H1 (cell line): ENCODE measurements at regions not wholly inside any gene's neighbourhood (a gene's known extent, or its start where the extent isn't known, plus 50 kb on each side); places are given as distances from the start of the nearest gene placed in this dataset.

Experiments used
- CTCF ChIA-PET: fragments of 300-600 bp; sonication (Branson Sonifier 250); formaldehyde crosslinking; loops from one replicate; lab custom pipeline; 2021; ENCODE audit not compliant: partially characterized antibody; lab: Charles Lee
- POLR2A ChIA-PET: fragments of 300-600 bp; sonication (Branson Sonifier 250); formaldehyde crosslinking; loops from one replicate; lab custom pipeline; 2021; ENCODE audit warnings: inconsistent platforms; ENCODE audit not compliant: partially characterized antibody; lab: Charles Lee
- DNase-seq, 2 experiments: peaks; one replicate each; pipeline versions ENCODE4 v3.0.0 to v3.0.0-alpha.2; 2010 to 2022; ENCODE audit warnings: low spot score in 2 of 2, low read depth in 1 of 2, mixed read lengths in 1 of 2
- FAIRE-seq: peaks from 2 replicates; lab custom pipeline; 2011; peaks lifted over from hg19 to GRCh38; lab: Jason Lieb, UNC
- H2AFZ ChIP-seq: 2 replicates; pipeline ENCODE4 v1.8.1; 2012; ENCODE audit warnings: low read length, inconsistent platforms
- H2AK5ac ChIP-seq: 2 replicates; pipeline ENCODE4 v1.6.1; 2013; ENCODE audit warnings: low read depth, low read length
- H2BK120ac ChIP-seq: replicated peaks from 2 replicates; pipeline ENCODE3; 2013; ENCODE audit warnings: low read depth, low read length, inconsistent platforms
- H2BK12ac ChIP-seq: 2 replicates; pipeline ENCODE4 v1.6.1; 2013; ENCODE audit warnings: low read depth, low read length
- H2BK15ac ChIP-seq: 2 replicates; pipeline ENCODE4 v1.6.1; 2013; ENCODE audit warnings: low read length
- H2BK20ac ChIP-seq: 2 replicates; pipeline ENCODE4 v1.6.1; 2013; ENCODE audit warnings: low read length
- H2BK5ac ChIP-seq: 2 replicates; pipeline ENCODE4 v1.6.1; 2013; ENCODE audit warnings: low read depth, low read length
- H3K14ac ChIP-seq: 2 replicates; pipeline ENCODE4 v1.6.1; 2013; ENCODE audit warnings: inconsistent platforms; ENCODE audit not compliant: insufficient read length
- H3K18ac ChIP-seq: 2 replicates; pipeline ENCODE4 v1.6.1; 2013; ENCODE audit warnings: low read length; ENCODE audit errors: extremely low read depth
- H3K23ac ChIP-seq: 2 replicates; pipeline ENCODE4 v1.6.1; 2013; ENCODE audit warnings: inconsistent platforms; ENCODE audit not compliant: insufficient read length
- H3K23me2 ChIP-seq: 2 replicates; pipeline ENCODE4 v1.6.1; 2013; ENCODE audit warnings: low read depth, low read length
- H3K27ac ChIP-seq: 2 replicates; pipeline ENCODE4 v1.6.1; 2011; ENCODE audit warnings: low read depth, low read length, inconsistent platforms
- H3K27me3 ChIP-seq, 4 experiments: replicated peaks in 1 of 4; 1 replicate in 1 of 4; 2 replicates in 3 of 4; pipeline versions ENCODE4 v1.6.1 to v1.8.1; 2011 to 2013; ENCODE audit warnings: low read length in 3 of 4, mild to moderate bottlenecking in 3 of 4, inconsistent platforms in 2 of 4, mixed read lengths in 2 of 4, moderate library complexity in 1 of 4; ENCODE audit not compliant: control insufficient read depth in 3 of 4, insufficient read depth in 3 of 4; ENCODE audit errors: extremely low read depth in 1 of 4
- H3K36me3 ChIP-seq, 4 experiments: 2 replicates each; pipeline versions ENCODE4 v1.6.1 to v1.8.1; 2011 to 2013; ENCODE audit warnings: mild to moderate bottlenecking in 4 of 4, low read length in 3 of 4, moderate library complexity in 2 of 4, control low read depth in 1 of 4, inconsistent platforms in 1 of 4; ENCODE audit not compliant: insufficient read depth in 4 of 4, control insufficient read depth in 2 of 4
- H3K4ac ChIP-seq: replicated peaks from 2 replicates; pipeline ENCODE3; 2013; ENCODE audit warnings: low read length, low read depth, mixed read lengths, inconsistent platforms; ENCODE audit not compliant: insufficient read length
- H3K4me1 ChIP-seq, 4 experiments: replicated peaks in 1 of 4; 1 replicate in 1 of 4; 2 replicates in 3 of 4; pipeline versions ENCODE4 v1.6.1 to v1.8.1; 2011 to 2013; ENCODE audit warnings: low read length in 3 of 4, inconsistent platforms in 2 of 4, mixed read lengths in 1 of 4; ENCODE audit not compliant: insufficient read depth in 4 of 4, control insufficient read depth in 3 of 4
- H3K4me2 ChIP-seq, 2 experiments: 2 replicates each; pipeline versions ENCODE4 v1.6.1 to v1.8.1; 2011 to 2013; ENCODE audit warnings: low read depth in 2 of 2, low read length in 2 of 2, control low read depth in 1 of 2, inconsistent platforms in 1 of 2, mild to moderate bottlenecking in 1 of 2; ENCODE audit not compliant: insufficient read depth in 1 of 2
- H3K4me3 ChIP-seq, 4 experiments: fragments of 200-600, 300-600 bp in 1 of 4; sonication (generic), shearing (Covaris generic), sonication (Bioruptor Twin) in 1 of 4; 2 replicates each; pipeline versions ENCODE4 v1.5.1 to v1.8.1; 2011 to 2016; ENCODE audit warnings: low read length in 4 of 4, low read depth in 3 of 4, control low read depth in 2 of 4, inconsistent platforms in 2 of 4, mild to moderate bottlenecking in 2 of 4, mixed read lengths in 1 of 4, moderate library complexity in 1 of 4; ENCODE audit not compliant: insufficient read depth in 2 of 4; ENCODE audit errors: extremely low read depth in 1 of 4
- H3K56ac ChIP-seq: replicated peaks from 2 replicates; pipeline ENCODE3; 2013; ENCODE audit warnings: low read depth, mild to moderate bottlenecking, mixed read lengths, low read length, inconsistent platforms; ENCODE audit not compliant: insufficient read length
- H3K79me1 ChIP-seq: 2 replicates; pipeline ENCODE4 v1.6.1; 2013; ENCODE audit warnings: low read depth, low read length, control low read depth
- H3K79me2 ChIP-seq, 2 experiments: 2 replicates each; pipeline versions ENCODE4 v1.6.1 to v1.8.1; 2012 to 2013; ENCODE audit warnings: low read length in 2 of 2, mild to moderate bottlenecking in 2 of 2, inconsistent platforms in 1 of 2; ENCODE audit not compliant: insufficient read depth in 2 of 2, control insufficient read depth in 1 of 2
- H3K9ac ChIP-seq, 4 experiments: replicated peaks in 1 of 4; 1 replicate in 1 of 4; 2 replicates in 3 of 4; pipeline versions ENCODE4 v1.6.1 to v1.8.1; 2011 to 2013; ENCODE audit warnings: low read depth in 3 of 4, low read length in 3 of 4, control low read depth in 2 of 4, mild to moderate bottlenecking in 2 of 4, moderate library complexity in 2 of 4, inconsistent platforms in 1 of 4; ENCODE audit errors: extremely low read depth in 1 of 4
- H3K9me3 ChIP-seq, 2 experiments: 2 replicates each; pipeline versions ENCODE4 v1.6.1 to v1.8.1; 2012 to 2013; ENCODE audit warnings: mild to moderate bottlenecking in 2 of 2, moderate library complexity in 2 of 2, control low read depth in 1 of 2, inconsistent platforms in 1 of 2, low read depth in 1 of 2, low read length in 1 of 2, mixed read lengths in 1 of 2; ENCODE audit not compliant: insufficient read depth in 2 of 2
- H4K20me1 ChIP-seq, 2 experiments: replicated peaks in 1 of 2; 2 replicates each; pipeline versions ENCODE3 to v1.8.1; 2011 to 2013; ENCODE audit warnings: inconsistent platforms in 2 of 2, low read length in 2 of 2, mild to moderate bottlenecking in 1 of 2; ENCODE audit not compliant: insufficient read depth in 2 of 2, control insufficient read depth in 1 of 2
- H4K5ac ChIP-seq: 2 replicates; pipeline ENCODE4 v1.6.1; 2013; ENCODE audit warnings: low read length, low read depth, mixed read lengths, inconsistent platforms; ENCODE audit not compliant: insufficient read length
- H4K8ac ChIP-seq: 2 replicates; pipeline ENCODE4 v1.8.0; 2013; ENCODE audit warnings: mild to moderate bottlenecking, moderate library complexity, low read length, inconsistent platforms; ENCODE audit not compliant: insufficient read depth; ENCODE audit errors: extremely low read depth
- H4K91ac ChIP-seq: replicated peaks from 2 replicates; pipeline ENCODE3; 2013; ENCODE audit warnings: low read length, mixed read lengths, inconsistent platforms; ENCODE audit not compliant: insufficient read length
- CHD1 ChIP-seq: IDR thresholded peaks from 2 replicates; pipeline ENCODE4 v1.6.1; 2012; ENCODE audit warnings: low read depth, low read length, improper control_type of control experiment
- EGR1 ChIP-seq: IDR thresholded peaks from 2 replicates; pipeline ENCODE4 v1.6.1; 2011; ENCODE audit warnings: low read depth, low read length, borderline replicate concordance
- WGBS, 2 experiments: shearing (Covaris generic) in 1 of 2; methylation state at CpG; one replicate each; pipeline versions ENCODE4 v1.1.6 to v1.1.7; 2013 to 2015; ENCODE audit warnings: low lambda C conversion rate in 2 of 2, mixed read lengths in 2 of 2, inconsistent platforms in 1 of 2, low coverage in 1 of 2, missing lambda C conversion rate in 1 of 2; ENCODE audit not compliant: insufficient replicate concordance in 2 of 2, insufficient coverage in 1 of 2, insufficient read length in 1 of 2; ENCODE audit errors: extremely low coverage in 1 of 2, missing lambda C conversion rate in 1 of 2; 5-methylcytosine and 5-hydroxymethylcytosine counted together

DNA sequence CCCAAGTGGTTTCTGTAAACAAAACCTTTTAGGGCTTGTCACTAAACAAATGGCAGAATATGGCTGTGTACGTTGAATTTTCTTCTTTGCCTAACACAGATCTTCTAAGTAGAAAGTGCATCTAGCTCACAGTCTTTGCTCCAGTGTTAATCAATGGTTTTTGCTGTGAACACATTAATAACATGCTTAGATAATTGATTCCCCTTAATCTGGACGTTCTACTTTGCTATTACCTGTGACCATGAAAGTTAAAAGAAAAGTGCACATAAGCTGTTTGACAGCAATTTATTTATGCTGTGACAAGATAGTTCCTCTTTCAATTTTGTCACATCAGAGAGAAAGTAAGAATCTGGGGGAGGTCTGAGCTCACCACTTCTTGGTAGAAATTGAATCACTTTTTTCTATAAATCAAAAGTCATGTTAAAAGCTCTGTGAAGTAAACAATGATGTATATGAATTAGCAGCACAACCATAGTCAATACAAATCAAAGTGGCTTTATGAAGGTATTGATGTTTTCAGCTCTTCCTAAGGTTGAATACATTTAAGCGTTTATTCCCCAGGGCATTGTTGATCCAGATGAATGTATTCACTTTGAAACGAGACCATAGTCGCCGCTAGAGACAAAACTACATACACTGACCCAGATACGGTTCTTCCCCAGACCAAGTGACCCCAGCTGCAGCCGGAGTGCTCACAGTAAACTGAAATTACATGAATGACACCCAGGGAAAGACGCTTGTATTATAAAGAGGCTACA is 174.6 kb upstream of the ZNF608 start:
- Histone ChIP-seq H2AK5ac (no peak overlapping the region), H4K91ac (no peak overlapping the region), H2BK120ac (no peak overlapping the region), H3K56ac (no peak overlapping the region), H2BK5ac (no peak overlapping the region), H3K27me3 (no peaks in the 10 kb centered on the region), H2BK15ac (no peak overlapping the region), H3K23me2 (no peaks in the 10 kb centered on the region), H4K20me1 (no peaks in the 10 kb centered on the region), H2BK20ac (no peak overlapping the region), H4K5ac (no peak overlapping the region), H2AFZ (no peak overlapping the region), H3K4me2 (no peak overlapping the region), H3K36me3 (no peaks in the 10 kb centered on the region), H3K23ac (no peak overlapping the region), H3K4ac (no peak overlapping the region), H2BK12ac (no peak overlapping the region), H3K4me3 (no peak overlapping the region), H3K9ac (no peak overlapping the region), H4K8ac (no peak overlapping the region), H3K4me1 (peaks cover 2 to 19% (median 16%) of the 10 kb centered on the region in 4 experiments; a peak in 5 of 7 replicates), H3K27ac (no peak overlapping the region), H3K79me1 (no peaks in the 10 kb centered on the region), H3K18ac (no peak overlapping the region; the same call in 1 of the 2 replicates), H3K9me3 (no peaks in the 10 kb centered on the region), H3K79me2 (no peaks in the 10 kb centered on the region), H3K14ac (no peak overlapping the region)
- 80% methylated on average over 9 of the region's 9 CpGs; no CpG with 5 or more reads in 1 of the 2 experiments for WGBS, 2 experiments
- TF ChIP-seq EGR1 (no peak), CHD1 (no peak)
- FAIRE-seq (no peak), DNase-seq (no peak)
- CTCF ChIA-PET, result interaction anchor here (0.6 to 1.1 kb wide), 4 partner anchors 9 to 162 kb away, joined by 3 to 4 read pairs (median 4); no protein-coding TSS in a partner anchor
- POLR2A ChIA-PET, result interaction anchor here (0.6 kb wide), 1 partner anchor 952 kb away, joined by 3 read pairs; no protein-coding TSS in a partner anchor
